ENCODE measurements at regions not wholly inside any gene's neighbourhood (a gene's known extent, or its start where the extent isn't known, plus 50 kb on each side); places are given as distances from the start of the nearest gene placed in this dataset.

- no peak for TF ChIP-seq CREB1 (IDR thresholded peaks at IDR 0.05; ENCODE audit: low read depth)
- no peak for TF ChIP-seq BCLAF1 (IDR thresholded peaks at IDR 0.05)
Measured at GRCh38 chr12:59320112-59320511, 275.7 kb upstream of the SLC16A7 start (continued).

GRCh38 chr12:59318940-59319339, 276.9 kb upstream of the SLC16A7 start:
- H3K4me2 ChIP-seq (ENCODE audit: control insufficient read depth, insufficient read depth): no peak overlapping the region
- no peaks in the 10 kb centered on the region for H3K36me3 ChIP-seq (ENCODE audit: control insufficient read depth in 2 of 2, insufficient read depth in 2 of 2, low read length in 1 of 2)
- CTCF ChIA-PET: no interaction called here
- intact Hi-C loops (cut with micrococcal nuclease; ENCODE audit: unreplicated experiment) (no loop called here), in situ Hi-C loops (cut with MboI) (no loop called here)
- no peak overlapping the region for H3K4me3 ChIP-seq
- H3K9me3 ChIP-seq (replicated peaks; ENCODE audit: control insufficient read depth, insufficient read depth, low read length): no peaks in the 10 kb centered on the region
- H3K9ac ChIP-seq (ENCODE audit: control insufficient read depth, insufficient read depth, low read length): no peak overlapping the region
- H4K20me1 ChIP-seq (ENCODE audit: control insufficient read depth, insufficient read depth): no peaks in the 10 kb centered on the region
- no peak for DNase-seq (ENCODE audit: low read depth, low spot score)
- SMC1A ChIA-PET (ENCODE audit: uncharacterized antibody, unreplicated experiment): no interaction called here
- RAD21 ChIA-PET (ENCODE audit: unreplicated experiment): no interaction called here
- no TSS peak for BruUV-seq (replicated peaks)
- no peaks in the 10 kb centered on the region for H3K4me1 ChIP-seq (ENCODE audit: control insufficient read depth, insufficient read depth, low read length)
- no peak for FAIRE-seq
- no peaks in the 10 kb centered on the region for H3K27me3 ChIP-seq (replicated peaks in 1 of 2; ENCODE audit: control insufficient read depth in 2 of 2, insufficient read depth in 2 of 2, low read length in 1 of 2)
- no peak for ATAC-seq
- no peaks in the 10 kb centered on the region for H3K79me2 ChIP-seq (ENCODE audit: control insufficient read depth, insufficient read depth, low read length)
- WGBS (ENCODE audit: insufficient coverage, insufficient replicate concordance, low lambda C conversion rate, missing lambda C conversion rate): 0% methylated on average over 2 of the region's 2 CpGs
- no peak overlapping the region for H2AFZ ChIP-seq (ENCODE audit: control insufficient read depth, low read depth, low read length)
- H3K27ac ChIP-seq (ENCODE audit: control insufficient read depth, insufficient read depth): no peak overlapping the region
- POLR2A ChIA-PET: no interaction called here
- TF ChIP-seq TARDBP (IDR thresholded peaks at IDR 0.05; ENCODE audit: borderline replicate concordance): no peak
- no peak for TF ChIP-seq ZNF217 (IDR thresholded peaks at IDR 0.05)
- TF ChIP-seq ZNF384 (IDR thresholded peaks at IDR 0.05; ENCODE audit: borderline replicate concordance, low read depth, low read length): no peak
- no peak for TF ChIP-seq NKRF (conservative IDR thresholded peaks at IDR 0.05)
- TF ChIP-seq ATF2 (IDR thresholded peaks at IDR 0.05; ENCODE audit: low read length): no peak
- no peak for TF ChIP-seq MAX (IDR thresholded peaks at IDR 0.05; ENCODE audit: low read depth, low read length)
- no peak for TF ChIP-seq USF1 (IDR thresholded peaks at IDR 0.05; ENCODE audit: borderline replicate concordance, extremely low read length, insufficient read depth, low read depth, low read length)
- no peak for TF ChIP-seq BRCA1 (IDR thresholded peaks at IDR 0.05; ENCODE audit: low read depth, low read length)
- no peak for TF ChIP-seq TCF12 (IDR thresholded peaks at IDR 0.05; ENCODE audit: low read depth, low read length)
- no peak for TF ChIP-seq ZBTB40 (IDR thresholded peaks at IDR 0.05; ENCODE audit: borderline replicate concordance)

All from GM12878 (cell line).